ENCODE measurements at regions not wholly inside any gene's neighbourhood (a gene's known extent, or its start where the extent isn't known, plus 50 kb on each side); places are given as distances from the start of the nearest gene placed in this dataset.

GRCh38 chr5:7220156-7220555, 175.8 kb upstream of the ADCY2 start:
- no peak overlapping the region for H3K4me3 ChIP-seq (ENCODE audit: low read depth, low read length)
- TF ChIP-seq CTCF (conservative IDR thresholded peaks at IDR 0.05; ENCODE audit: low read depth, low read length) = no peak
- DNase-seq (ENCODE audit: low read depth) = no peak

- no peak for DNase-seq (ENCODE audit: low read depth)
- no peak overlapping the region for H3K4me3 ChIP-seq (ENCODE audit: low read depth, low read length)
- no peak for TF ChIP-seq CTCF (conservative IDR thresholded peaks at IDR 0.05; ENCODE audit: low read depth, low read length)
Measured at GRCh38 chr5:7221041-7221440, 174.9 kb upstream of the ADCY2 start.

- no peak for DNase-seq (ENCODE audit: low read depth)
- no peak overlapping the region for H3K4me3 ChIP-seq (ENCODE audit: low read depth, low read length)
- TF ChIP-seq CTCF (conservative IDR thresholded peaks at IDR 0.05; ENCODE audit: low read depth, low read length) = no peak
Measured at GRCh38 chr5:7225826-7226225, 170.1 kb upstream of the ADCY2 start.

- DNase-seq (ENCODE audit: low read depth) = no peak
- no peak for TF ChIP-seq CTCF (conservative IDR thresholded peaks at IDR 0.05; ENCODE audit: low read depth, low read length)
- no peak overlapping the region for H3K4me3 ChIP-seq (ENCODE audit: low read depth, low read length)
Measured at GRCh38 chr5:7242118-7242710, 153.7 kb upstream of the ADCY2 start.

GRCh38 chr5:7244208-7244607, 151.7 kb upstream of the ADCY2 start:
- H3K4me3 ChIP-seq (ENCODE audit: low read depth, low read length) = no peak overlapping the region
- TF ChIP-seq CTCF (conservative IDR thresholded peaks at IDR 0.05; ENCODE audit: low read depth, low read length) = no peak
- no peak for DNase-seq (ENCODE audit: low read depth)

- TF ChIP-seq CTCF (conservative IDR thresholded peaks at IDR 0.05; ENCODE audit: low read depth, low read length) = no peak
- no peak for DNase-seq (ENCODE audit: low read depth)
- no peak overlapping the region for H3K4me3 ChIP-seq (ENCODE audit: low read depth, low read length)
Measured at GRCh38 chr5:7245121-7245651, 150.8 kb upstream of the ADCY2 start.

- DNase-seq (ENCODE audit: low read depth) = no peak
- H3K4me3 ChIP-seq (ENCODE audit: low read depth, low read length) = no peak overlapping the region
- no peak for TF ChIP-seq CTCF (conservative IDR thresholded peaks at IDR 0.05; ENCODE audit: low read depth, low read length)
Measured at GRCh38 chr5:7246287-7246686, 149.7 kb upstream of the ADCY2 start.

Data from choroid plexus epithelial cell (primary cell).